ENCODE measurements at regions not wholly inside any gene's neighbourhood (a gene's known extent, or its start where the extent isn't known, plus 50 kb on each side); places are given as distances from the start of the nearest gene placed in this dataset.
"Not testable (repeated sequence)": the region's sequence is repeated elsewhere in the genome, so short reads cannot be mapped to it uniquely, and the experiment has no call there.

DNA sequence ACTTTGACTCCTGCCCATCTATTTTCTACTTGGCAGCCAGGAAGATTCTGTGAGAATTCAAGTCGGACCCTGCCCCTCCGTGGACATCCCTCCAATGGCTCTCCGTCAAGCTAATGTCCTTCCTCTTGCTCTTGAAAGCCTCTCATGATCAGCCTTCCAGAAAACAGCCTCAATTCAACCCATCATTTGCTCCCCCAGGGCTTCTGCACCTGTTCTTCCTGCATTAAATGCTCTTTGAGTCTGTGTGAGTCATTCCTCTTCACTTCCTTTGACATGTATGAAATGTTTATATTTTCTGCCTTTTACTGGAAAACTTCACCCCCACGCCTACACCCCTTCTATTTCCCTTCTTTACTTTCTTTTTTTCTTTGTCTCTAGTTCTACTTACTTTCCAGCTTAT is 734.1 kb upstream of the ZP4 start:
- no peak for DNase-seq

DNA sequence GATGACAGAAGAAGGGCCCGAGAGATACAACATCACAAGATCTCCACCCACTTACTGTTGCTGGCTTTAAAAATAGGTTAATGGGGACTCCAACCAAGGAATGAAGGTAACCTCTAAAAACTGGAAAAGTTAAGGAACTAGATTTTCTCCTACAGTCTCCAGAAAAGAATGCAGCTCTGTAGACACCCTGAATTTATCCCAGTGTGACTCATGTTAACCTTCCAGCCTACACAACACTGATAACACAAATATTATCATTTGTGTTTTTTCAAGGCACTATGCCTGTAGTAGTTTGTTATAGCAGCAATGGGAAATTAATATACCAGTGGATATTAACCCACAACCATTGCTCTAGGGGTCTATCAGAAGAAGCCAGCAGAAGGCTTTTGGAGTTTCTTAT is 730.7 kb upstream of the ZP4 start:
- DNase-seq: no peak

DNA sequence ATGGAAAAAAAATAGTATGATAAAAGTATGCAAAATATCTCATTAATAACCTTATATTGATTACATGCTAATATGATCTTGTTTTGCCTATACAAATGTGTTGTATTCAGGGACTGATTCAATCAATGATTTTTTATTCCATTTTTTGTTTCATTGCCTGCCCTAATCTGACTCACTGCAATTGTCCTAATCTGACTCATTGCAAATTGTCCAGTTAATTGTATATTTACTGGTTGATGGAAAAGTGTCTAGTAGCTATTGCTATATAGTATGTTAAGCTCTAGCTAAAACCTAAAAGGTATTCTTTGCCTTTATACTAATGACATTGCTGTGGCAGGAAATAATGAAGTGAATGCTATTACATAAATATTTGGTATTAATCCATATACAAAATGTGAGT is 728.9 kb upstream of the ZP4 start:
- DNase-seq: no peak

DNA sequence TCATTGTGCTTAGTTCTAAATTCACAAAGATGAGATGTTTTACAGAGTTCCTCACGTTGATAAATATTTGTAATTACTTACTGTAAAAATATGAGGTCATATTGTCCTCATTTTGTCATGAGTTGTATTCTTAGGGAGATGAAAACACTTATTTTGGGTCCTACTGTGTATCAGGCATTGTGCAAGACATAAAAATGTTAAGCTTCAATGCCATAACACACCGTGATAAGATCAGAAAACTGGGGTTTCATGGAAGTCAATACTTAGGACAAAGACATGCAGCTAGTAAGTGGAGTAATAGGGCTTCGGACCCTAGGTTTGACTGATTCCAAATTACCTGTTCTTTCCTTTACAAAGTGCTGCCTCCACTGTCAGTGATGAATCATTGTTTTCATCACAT is 720.7 kb upstream of the ZP4 start:
- DNase-seq: no peak

DNA sequence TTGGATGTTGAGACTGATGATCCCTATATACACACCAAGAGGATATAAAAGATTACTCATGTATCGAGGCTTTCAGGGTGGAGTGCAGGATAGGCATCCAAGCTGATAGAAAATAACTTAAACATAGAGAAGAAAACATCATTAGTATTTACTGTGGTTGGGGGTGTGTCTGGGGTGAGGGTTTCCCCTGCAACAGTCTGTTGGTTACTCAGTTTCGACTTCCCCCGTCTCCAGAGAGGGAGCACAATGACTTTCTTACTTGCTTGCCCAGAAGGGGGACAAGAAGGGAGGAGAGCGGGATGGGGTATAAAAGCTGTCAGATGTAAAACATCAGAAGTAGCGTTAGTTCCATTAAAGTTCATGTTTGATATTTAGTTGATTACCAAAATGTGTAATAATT is 717.4 kb upstream of the ZP4 start:
- DNase-seq: no peak

DNA sequence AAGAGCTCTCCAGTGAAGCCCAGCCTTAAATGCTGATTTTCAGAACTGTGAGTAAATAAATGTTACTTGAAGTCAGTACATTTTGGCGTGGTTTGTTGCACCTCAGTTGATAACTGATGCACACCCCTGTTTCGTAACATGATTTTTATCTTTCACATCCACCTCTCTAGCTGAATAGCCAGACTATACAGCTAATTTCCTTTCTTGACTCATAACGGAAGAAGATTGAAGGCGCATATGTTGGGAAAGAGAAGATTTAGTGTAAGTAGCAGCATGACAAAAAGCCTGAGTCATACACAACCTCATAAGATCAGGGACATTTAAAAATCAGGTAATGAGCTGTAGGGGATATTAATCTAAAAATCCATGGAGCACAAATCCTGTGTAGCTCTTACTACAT is 716.2 kb upstream of the ZP4 start:
- no peak for DNase-seq

DNA sequence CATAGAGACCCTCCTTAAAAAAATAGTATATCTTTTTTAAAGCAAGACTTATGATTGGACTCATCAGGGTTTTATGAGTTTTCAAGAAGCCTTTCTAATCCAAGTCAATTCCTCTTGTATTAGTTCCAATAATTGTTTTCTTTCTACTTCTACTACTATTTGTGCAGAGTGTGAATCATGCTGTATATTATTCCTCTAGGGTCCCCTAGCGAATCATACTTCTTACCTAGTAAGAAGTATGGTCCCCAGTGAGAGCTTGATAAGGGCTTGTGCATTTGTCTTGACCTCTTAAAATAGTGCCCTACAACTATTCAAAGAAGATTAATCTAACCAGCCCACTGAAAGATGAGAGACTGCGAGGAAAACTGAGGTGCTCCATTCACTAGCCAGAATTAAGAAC is 715.7 kb upstream of the ZP4 start:
- DNase-seq: no peak

DNA sequence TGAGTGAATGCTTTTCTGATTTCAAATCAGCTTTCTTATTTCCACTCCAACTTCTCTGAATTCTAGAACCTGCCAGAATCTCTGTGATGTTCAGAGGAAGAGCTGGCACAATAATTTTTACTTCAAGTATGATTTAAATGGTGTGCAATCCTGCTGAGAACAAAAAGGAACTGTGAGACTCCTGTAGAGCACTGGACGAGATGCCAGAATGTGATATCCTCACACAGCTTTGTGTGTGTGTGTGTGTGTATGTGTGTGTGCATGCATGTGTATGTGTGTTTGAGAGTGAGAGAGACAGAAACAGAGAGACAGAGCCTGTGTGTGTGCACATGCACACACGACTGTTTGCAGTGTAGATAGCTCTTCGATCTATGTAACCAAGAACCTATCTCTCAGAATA is 713.6 kb upstream of the ZP4 start:
- DNase-seq: no peak

DNA sequence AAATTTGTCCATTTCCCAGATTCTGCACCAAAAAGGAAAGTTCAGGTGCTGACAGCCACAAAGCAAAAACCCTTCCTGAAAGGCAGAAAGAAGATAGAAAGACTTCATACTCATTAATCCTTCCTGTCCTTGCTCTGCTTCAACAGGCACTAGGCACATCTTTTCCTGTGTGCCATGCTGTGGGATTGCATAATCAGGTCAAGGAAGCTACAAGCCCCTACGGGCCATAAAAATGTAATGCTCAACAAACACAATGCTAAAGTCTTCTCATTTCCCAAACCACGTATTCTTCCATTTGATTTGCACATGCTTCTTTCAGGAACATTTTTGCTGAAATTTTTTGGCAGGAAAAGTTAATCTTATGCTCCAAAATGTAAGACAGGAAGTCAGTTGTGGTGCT is 710.9 kb upstream of the ZP4 start:
- not testable (repeated sequence) for DNase-seq

DNA sequence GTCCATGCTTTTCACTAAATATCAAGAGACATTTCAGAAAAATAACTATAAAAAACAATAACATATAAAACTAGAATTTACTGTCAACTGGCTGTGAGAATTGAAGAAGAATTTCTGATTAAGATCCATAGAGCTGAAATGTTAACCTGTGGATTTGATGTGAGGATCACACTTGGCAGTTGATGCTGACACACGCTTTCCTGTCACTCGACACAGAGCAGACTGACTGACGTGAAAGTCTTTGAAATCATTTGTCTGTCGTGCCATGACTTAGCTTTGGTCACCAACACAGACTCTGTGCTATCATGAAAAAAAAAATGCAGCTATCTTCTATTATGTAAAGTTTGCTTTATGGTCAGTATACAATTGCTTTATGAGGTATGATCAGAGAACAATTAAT is 706.0 kb upstream of the ZP4 start:
- no peak for DNase-seq

DNA sequence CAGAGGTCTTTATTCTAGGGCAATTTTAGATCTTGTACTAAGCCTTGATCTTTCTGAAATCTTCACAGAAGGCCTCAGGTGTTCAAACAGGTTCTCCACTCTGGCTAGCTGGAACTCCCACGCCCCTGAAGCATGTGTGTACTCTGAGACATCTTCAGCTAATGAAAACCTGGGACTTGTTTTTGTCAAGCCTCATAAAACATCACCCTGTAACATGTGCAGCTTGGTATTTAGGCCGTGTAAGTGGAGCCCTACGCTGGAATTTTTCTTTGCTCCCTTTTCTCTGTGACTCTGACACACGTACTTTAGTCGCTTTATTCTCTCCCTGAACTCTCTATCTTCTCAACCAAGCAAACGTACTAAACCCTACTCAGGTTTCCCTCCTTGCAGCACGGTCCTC is 701.9 kb upstream of the ZP4 start:
- DNase-seq: no peak

DNA sequence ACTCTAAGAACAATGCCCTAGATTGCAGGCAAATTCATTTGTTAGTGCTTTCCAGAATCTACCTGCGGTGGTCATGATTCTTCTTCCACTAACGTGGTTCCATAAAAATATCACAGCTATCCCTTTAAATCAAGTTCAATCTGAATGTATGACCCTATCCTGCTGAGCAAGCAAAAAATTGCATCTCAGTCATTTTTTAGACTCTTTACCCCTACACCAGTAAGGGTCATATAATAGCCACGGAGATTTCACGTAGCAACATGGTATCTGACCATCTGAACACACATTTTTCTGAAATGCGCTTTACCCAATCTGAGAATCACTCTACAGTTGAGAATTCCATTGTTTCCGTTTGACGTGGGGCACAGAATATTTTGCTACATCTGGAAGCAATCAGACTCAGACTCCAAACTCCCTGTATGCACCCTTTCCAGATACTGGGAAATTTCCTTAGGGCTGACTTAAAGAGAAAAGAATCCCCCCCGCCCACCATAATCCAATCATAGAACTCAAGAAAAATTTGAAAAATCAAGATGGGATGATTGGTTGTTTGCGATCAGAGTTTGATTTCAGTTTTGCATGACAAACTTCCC is 699.2 kb upstream of the ZP4 start:
- DNase-seq: no peak

DNA sequence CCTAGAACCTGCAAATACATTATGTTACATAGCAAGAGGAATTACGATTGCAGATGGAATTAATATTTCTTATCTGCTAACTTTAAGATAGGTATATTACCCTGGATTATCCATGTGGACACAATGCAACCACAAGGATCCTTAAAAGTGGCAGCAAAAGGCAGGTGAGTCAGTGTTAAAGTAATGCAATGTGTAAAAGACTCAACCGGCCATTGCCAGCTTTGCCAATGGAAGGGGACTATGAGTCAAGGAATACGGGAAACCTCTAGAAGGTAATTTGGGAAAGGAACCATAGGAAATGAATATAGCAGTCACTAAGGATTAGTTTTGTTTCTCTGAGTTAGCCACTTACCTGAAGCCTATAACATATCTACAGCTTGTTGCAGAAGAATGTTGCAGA is 692.1 kb upstream of the ZP4 start:
- no peak for DNase-seq

DNA sequence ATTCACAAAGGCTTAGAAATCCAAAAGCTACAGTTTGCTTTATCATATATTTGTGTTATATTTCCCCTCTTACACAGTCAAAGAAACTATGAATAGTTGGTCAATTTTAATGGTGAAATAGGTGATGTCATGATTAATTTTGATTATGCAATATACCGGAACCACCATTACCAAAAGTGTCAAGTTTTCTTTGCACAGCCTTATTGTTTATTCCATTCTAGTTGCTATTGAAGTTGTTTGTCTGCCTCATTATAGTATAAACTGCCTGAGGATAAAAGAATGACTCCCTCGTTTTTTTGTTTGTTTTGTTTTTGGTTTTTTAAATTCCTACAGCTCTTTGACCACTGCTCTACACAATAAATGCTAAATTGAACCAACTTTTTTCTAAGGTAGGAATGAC is 690.6 kb upstream of the ZP4 start:
- no peak for DNase-seq

DNA sequence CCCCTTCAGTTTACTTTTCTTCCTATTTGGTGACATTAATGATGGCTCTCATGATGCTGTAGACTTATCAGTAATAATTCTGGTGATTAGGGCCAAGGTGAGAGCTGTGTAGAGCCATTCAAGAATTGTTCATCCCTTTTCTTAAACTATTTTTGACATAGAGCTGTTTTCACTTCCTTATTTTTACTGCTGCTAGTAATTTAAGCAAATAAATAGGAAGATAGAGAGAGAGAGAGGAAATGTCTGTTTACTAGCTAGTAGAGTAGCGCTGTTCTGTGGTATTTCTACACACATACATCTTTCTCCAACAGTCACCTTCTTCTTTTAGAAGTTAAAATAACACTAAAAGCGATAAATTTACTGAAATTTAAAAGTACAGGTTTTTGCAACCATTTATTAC is 678.0 kb upstream of the ZP4 start:
- DNase-seq: no peak

DNA sequence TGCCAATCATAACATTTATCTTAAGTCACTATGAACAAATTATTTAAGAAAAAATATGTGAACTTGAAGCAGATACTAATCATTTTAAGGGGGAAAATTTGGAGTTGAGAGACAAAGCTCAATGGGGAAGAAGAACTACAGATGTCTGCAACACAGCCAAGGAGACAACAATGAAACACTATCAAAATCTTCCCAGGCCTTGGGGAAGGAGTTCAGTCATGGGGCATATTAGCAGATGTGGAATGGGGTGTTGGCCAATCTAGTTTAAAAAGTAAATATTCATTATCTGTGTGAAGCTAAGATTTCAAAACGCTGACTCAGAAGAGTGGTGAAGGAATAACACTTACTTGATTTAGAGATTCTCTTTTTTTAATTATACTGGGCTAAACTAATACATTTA is 671.6 kb upstream of the ZP4 start:
- DNase-seq: no peak

DNA sequence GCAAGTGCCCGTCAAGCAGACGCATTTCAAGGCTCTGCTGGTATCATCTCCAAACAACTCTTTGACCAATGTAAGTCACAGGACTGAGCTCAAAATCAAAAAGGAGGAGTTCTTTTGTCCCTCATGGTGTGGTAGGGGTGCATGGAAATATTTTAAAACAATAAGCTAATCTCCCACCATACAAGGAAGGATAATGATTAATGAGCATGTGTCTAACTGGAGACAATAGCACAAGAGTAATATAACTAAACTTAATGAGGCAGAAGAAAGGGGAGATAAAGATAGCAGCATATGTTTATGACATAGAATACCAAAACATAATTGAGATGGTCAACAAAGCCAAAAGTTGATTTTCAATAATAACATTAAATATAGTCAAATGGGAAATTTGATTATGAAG is 668.0 kb upstream of the ZP4 start:
- DNase-seq: no peak

DNA sequence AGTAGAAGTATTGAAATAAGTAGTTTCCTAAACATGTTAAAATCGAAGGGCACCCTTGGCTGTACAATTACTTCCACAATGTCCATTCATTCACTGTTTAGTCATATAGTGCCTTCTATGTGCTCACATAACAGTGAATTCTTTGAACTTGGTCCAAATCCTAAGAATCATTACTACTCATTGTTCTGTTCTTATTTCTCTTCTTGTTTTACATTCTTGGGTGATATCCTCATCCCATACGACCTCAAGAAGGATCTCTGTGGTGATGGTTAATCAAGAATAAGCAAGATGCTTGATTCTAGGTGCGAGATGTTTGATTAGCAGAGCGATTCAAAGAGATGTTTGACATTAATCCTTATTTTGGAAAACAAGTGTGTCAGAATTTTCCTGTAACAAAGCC is 667.4 kb upstream of the ZP4 start:
- DNase-seq: no peak

DNA sequence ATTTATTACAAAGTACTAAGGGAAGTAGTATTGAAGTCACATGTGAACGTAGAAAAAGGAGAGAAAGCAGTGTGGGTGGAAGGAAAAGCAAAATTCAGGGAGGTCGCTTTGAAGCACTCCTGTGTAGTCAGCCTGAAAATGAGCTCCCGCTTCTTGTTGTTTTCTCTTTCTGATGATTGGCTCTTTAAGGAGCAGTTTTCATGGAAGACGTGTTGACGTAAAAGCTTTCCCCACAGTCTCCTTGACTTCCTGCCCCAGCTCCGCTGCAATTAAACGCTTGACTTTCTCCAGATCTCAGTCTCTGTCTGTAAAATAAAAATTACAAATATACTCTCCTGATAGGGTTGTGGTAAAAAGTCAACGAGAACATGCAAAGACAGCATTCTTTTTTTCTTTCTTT is 661.5 kb upstream of the ZP4 start:
- DNase-seq: no peak

DNA sequence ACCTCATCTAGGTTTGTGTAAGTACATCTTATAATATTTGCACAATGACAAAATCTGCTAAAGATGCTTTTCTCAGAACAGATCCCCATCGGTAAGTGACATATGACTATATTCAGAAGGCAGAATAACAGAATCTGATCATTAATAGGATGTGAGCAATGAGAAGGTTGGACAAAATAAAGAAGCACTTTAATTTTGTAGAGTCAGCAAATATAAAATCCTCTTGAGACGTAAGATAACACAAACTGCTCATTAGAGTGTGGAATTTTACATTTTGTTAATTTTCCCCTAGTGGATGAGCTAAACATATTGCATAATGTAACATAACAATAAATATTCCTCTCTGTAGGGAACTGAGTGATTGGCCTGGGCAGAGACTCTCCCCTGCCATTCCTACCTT is 658.4 kb upstream of the ZP4 start:
- DNase-seq: no peak

DNA sequence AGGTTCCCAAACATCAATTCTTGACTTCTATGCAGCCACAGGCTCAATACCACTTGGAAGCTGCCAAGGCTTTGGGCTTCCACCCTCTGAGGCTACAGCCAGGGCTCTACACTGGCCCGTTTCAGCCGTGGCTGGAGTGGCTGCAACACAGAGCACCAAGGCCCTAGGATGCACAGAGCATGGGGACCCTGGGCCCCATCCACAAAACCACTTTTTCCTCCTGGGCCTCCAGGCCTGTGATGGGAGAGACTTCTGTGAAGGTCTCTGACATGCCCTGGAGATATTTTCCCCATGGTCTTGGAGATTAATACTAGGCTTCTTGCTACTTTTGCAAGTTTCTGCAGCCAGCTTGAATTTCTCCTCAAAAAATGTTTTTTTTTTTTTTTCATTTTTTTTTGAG is 655.4 kb upstream of the ZP4 start:
- no peak for DNase-seq

DNA sequence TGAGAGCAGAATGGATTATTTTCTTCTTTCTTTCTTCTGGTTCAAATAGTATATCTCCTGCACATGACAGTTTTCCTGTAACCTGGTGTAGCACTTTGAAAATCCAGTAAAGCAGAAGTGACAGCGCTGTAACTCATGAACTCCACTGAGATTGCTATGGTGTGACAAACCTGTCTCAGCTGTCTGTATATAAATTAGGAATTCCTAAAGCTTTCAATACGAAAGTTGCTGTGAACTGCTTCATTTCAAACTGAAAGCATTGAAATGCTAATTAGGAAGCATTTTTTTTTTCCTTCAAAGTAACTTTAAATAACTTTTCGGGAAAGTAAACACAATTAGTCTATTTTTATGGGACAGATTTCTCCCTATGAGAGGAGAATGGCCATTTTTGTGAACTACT is 646.9 kb upstream of the ZP4 start:
- no peak for DNase-seq

DNA sequence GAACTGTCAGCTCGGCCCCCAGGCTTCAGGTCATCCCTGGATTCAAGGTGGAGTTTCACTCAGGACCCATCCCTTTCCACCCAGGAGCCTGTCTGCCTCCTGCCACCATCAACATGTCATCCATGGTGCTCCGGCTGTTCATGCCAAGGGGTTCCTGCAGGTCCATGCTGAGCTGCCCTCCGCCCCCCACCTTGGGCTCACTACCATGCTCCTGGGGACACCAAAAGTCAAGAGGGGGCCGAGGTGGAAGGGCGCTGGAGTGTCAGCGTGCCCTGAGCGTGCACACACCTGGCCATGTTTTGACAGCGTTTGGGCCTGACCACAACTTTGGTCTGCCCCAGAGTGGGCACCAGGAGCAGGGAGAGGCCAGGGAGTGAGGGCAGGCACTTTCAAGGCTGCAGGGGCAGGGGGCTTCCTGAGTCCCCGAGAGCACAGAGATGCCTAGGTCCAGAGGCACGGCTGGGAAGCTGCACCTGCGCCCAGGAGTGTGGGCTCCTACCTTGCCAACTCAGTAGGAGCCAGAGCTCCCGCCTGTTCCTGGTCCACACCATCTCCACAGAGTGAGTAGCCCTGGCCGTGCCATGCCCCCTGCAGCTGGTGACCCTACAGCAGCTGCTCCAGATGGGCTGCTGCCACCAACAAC is 639.6 kb upstream of the ZP4 start:
- DNase-seq: no peak

DNA sequence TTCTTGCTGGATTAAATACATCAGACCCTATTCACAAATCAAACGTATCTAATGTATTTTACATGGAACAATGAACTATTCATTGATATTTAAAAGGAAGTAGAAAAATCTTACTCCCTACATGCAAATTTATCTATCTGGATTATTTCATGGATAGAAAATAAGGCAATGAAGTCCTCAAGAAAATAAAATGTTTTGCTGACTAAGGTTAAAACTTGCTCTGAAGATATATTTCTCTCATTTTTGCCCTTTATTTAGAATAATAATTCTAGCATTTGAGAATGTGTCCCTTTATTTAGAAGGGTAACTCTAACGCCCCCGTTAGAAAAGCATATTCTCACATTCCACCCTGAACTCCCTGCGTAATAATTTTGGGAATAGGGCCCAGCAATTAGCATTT is 627.0 kb upstream of the ZP4 start:
- DNase-seq: no peak

DNA sequence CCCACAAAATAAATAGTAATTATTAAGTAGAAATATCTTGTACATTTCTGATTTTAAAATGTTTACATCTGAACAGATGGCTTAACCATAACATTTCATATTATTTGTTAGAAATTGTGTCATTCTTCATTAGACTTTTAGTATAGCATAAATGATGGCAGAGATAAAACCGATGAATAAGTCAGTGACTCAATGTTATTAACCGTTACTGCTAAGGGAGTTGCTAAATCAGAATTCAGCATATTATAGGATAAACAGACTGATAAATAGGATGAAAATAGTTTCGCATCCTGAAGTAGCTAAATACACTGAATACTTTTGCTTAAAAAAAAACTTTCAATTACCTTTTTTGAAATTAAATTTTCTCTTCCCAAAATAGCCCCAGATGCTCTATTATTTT is 610.6 kb upstream of the ZP4 start:
- DNase-seq: no peak

DNA sequence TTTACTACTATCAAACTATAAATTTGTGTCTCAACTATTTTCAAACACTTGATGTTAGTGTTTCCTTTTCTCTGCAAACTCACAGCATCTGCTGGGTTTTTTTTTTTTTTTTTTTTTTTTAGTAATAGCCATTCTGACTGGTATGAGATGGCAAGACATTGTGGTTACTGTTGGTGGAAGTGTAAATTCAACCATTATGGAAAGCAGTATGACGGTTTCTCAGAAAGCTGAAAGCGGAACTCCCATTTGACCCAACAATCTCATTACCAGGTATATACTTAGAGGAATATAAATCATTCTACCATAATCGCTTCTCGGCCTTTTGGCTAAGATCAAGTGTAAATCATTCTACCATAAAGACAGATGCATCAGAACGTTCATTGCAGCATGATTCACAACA is 608.3 kb upstream of the ZP4 start:
- DNase-seq: no peak

Data from GDM1 (cell line).